HL-60 (cell line): ENCODE measurements at regions not wholly inside any gene's neighbourhood (a gene's known extent, or its start where the extent isn't known, plus 50 kb on each side); places are given as distances from the start of the nearest gene placed in this dataset.

Experiments used
- TF ChIP-seq, protein P1 (sequence below): IDR thresholded peaks from one replicate; pipeline ENCODE4 v1.5.1; 2011; ENCODE audit warnings: low read length, control low read depth, inconsistent platforms; ENCODE audit not compliant: insufficient read depth
- TF ChIP-seq, protein P2 (sequence below): IDR thresholded peaks from 2 replicates; pipeline ENCODE4 v1.6.1; 2012; ENCODE audit warnings: low read depth; ENCODE audit not compliant: insufficient replicate concordance

DNA sequence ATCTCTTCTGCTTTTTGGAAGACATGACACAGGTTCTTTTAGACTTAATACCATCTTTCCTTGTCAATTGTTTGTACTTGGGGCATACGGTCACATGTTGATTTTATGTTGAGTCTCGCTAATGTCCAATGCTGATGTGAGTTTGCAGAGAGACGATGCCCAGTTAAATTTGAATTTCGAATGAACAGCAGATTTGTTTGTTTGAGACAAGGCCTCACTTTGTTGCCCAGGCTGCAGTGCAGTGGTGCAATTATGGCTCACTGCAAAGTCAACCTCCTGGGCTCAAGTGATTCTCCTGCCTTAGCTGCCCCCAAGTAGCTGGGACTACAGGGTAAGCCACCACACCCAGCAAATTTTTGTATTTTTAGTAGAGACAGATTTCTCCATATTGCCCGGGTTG, 473.5 kb downstream of the RIT2 start:
- TF ChIP-seq, protein P1, sequence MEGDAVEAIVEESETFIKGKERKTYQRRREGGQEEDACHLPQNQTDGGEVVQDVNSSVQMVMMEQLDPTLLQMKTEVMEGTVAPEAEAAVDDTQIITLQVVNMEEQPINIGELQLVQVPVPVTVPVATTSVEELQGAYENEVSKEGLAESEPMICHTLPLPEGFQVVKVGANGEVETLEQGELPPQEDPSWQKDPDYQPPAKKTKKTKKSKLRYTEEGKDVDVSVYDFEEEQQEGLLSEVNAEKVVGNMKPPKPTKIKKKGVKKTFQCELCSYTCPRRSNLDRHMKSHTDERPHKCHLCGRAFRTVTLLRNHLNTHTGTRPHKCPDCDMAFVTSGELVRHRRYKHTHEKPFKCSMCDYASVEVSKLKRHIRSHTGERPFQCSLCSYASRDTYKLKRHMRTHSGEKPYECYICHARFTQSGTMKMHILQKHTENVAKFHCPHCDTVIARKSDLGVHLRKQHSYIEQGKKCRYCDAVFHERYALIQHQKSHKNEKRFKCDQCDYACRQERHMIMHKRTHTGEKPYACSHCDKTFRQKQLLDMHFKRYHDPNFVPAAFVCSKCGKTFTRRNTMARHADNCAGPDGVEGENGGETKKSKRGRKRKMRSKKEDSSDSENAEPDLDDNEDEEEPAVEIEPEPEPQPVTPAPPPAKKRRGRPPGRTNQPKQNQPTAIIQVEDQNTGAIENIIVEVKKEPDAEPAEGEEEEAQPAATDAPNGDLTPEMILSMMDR: no peak
- TF ChIP-seq, protein P2, sequence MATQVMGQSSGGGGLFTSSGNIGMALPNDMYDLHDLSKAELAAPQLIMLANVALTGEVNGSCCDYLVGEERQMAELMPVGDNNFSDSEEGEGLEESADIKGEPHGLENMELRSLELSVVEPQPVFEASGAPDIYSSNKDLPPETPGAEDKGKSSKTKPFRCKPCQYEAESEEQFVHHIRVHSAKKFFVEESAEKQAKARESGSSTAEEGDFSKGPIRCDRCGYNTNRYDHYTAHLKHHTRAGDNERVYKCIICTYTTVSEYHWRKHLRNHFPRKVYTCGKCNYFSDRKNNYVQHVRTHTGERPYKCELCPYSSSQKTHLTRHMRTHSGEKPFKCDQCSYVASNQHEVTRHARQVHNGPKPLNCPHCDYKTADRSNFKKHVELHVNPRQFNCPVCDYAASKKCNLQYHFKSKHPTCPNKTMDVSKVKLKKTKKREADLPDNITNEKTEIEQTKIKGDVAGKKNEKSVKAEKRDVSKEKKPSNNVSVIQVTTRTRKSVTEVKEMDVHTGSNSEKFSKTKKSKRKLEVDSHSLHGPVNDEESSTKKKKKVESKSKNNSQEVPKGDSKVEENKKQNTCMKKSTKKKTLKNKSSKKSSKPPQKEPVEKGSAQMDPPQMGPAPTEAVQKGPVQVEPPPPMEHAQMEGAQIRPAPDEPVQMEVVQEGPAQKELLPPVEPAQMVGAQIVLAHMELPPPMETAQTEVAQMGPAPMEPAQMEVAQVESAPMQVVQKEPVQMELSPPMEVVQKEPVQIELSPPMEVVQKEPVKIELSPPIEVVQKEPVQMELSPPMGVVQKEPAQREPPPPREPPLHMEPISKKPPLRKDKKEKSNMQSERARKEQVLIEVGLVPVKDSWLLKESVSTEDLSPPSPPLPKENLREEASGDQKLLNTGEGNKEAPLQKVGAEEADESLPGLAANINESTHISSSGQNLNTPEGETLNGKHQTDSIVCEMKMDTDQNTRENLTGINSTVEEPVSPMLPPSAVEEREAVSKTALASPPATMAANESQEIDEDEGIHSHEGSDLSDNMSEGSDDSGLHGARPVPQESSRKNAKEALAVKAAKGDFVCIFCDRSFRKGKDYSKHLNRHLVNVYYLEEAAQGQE: no peak
